OCI-LY1 (cell line): ENCODE measurements at regions not wholly inside any gene's neighbourhood (a gene's known extent, or its start where the extent isn't known, plus 50 kb on each side); places are given as distances from the start of the nearest gene placed in this dataset.

Experiments
- H2AFZ ChIP-seq: fragments of 200-600 bp; sonication (generic), shearing (Covaris generic); 2 replicates; pipeline ENCODE4 v1.6.0; 2014; ENCODE audit warnings: antibody characterized with exemption, mild to moderate bottlenecking, low read length
- H3F3A ChIP-seq: fragments of 200-600 bp; sonication (generic), shearing (Covaris generic); 2 replicates; pipeline ENCODE4 v1.6.0; 2014; ENCODE audit warnings: mild to moderate bottlenecking, antibody characterized with exemption, low read length, moderate library complexity; ENCODE audit not compliant: insufficient read depth
- H3K27ac ChIP-seq: fragments of 200-600 bp; sonication (generic); 2 replicates; pipeline ENCODE4 v1.5.1; 2014; ENCODE audit warnings: low read length, mixed run types, mild to moderate bottlenecking, low read depth; ENCODE audit not compliant: poor library complexity, severe bottlenecking
- H3K27me3 ChIP-seq: fragments of 200-600 bp; sonication (generic); 2 replicates; pipeline ENCODE4 v1.6.0; 2014; ENCODE audit warnings: antibody characterized with exemption, mild to moderate bottlenecking, low read length, moderate library complexity; ENCODE audit not compliant: insufficient read depth
- H3K36me3 ChIP-seq: fragments of 200-600 bp; sonication (generic); 2 replicates; pipeline ENCODE4 v1.6.1; 2014; ENCODE audit warnings: mild to moderate bottlenecking, antibody characterized with exemption, low read length, moderate library complexity, mixed read lengths; ENCODE audit not compliant: insufficient read depth
- H3K4me1 ChIP-seq: fragments of 200-600 bp; sonication (generic); 2 replicates; pipeline ENCODE4 v1.5.1; 2014; ENCODE audit warnings: mild to moderate bottlenecking, low read length, moderate library complexity; ENCODE audit not compliant: insufficient read depth, severe bottlenecking
- H3K4me2 ChIP-seq: fragments of 200-600 bp; sonication (generic), shearing (Covaris generic); 2 replicates; pipeline ENCODE4 v1.6.1; 2014; ENCODE audit warnings: low read length
- H3K4me3 ChIP-seq: fragments of 200-600 bp; sonication (generic); 2 replicates; pipeline ENCODE4 v1.5.1; 2014; ENCODE audit warnings: low read length, low read depth, mild to moderate bottlenecking, mixed read lengths; ENCODE audit not compliant: poor library complexity, severe bottlenecking
- H3K79me2 ChIP-seq: fragments of 200-600 bp; shearing (Covaris generic); 2 replicates; pipeline ENCODE4 v1.6.1; 2016; ENCODE audit warnings: mixed run types, low read length, mixed read lengths; ENCODE audit not compliant: insufficient read depth
- H3K9ac ChIP-seq: fragments of 200-600 bp; sonication (generic), shearing (Covaris generic); 2 replicates; pipeline ENCODE4 v1.6.1; 2014; ENCODE audit warnings: mild to moderate bottlenecking, low read length, mixed read lengths
- H3K9me2 ChIP-seq: fragments of 200-600 bp; sonication (generic), shearing (Covaris generic); 2 replicates; pipeline ENCODE4 v1.6.1; 2014; ENCODE audit warnings: low read depth, mild to moderate bottlenecking, low read length, mixed read lengths
- H3K9me3 ChIP-seq: fragments of 200-600 bp; shearing (Covaris generic); 2 replicates; pipeline ENCODE4 v1.6.1; 2014; ENCODE audit warnings: low read length, mixed read lengths
- H4K20me1 ChIP-seq: fragments of 200-600 bp; sonication (generic), shearing (Covaris generic); 2 replicates; pipeline ENCODE4 v1.6.0; 2016; ENCODE audit warnings: mild to moderate bottlenecking, low read length; ENCODE audit not compliant: insufficient read depth
- CTCF ChIP-seq: fragments of 200-600 bp; sonication (generic), shearing (Covaris generic); IDR thresholded peaks from 2 replicates; pipeline ENCODE4 v1.5.1; 2017; ENCODE audit warnings: mild to moderate bottlenecking, antibody characterized with exemption, low read length, moderate library complexity, mixed read lengths
- EZH2 ChIP-seq: fragments of 200-600 bp; sonication (generic), shearing (Covaris generic); IDR thresholded peaks from 2 replicates; pipeline ENCODE4 v1.8.0; 2017; ENCODE audit warnings: borderline replicate concordance, mixed run types, mild to moderate bottlenecking, antibody characterized with exemption, low read length, moderate library complexity, mixed read lengths

GRCh38 chr2:155840661-155841060 is 491.9 kb downstream of the NR4A2 start:
- Histone ChIP-seq H3K27me3 (no peaks in the 10 kb centered on the region), H2AFZ (no peak overlapping the region), H3K79me2 (no peaks in the 10 kb centered on the region), H3K4me1 (no peaks in the 10 kb centered on the region), H3K27ac (no peak overlapping the region), H3K4me3 (no peak overlapping the region), H3K36me3 (no peaks in the 10 kb centered on the region), H3K9ac (no peak overlapping the region), H3K9me3 (no peaks in the 10 kb centered on the region), H3F3A (no peaks in the 10 kb centered on the region), H4K20me1 (no peaks in the 10 kb centered on the region), H3K4me2 (no peak overlapping the region), H3K9me2 (no peaks in the 10 kb centered on the region)
- no peak for TF ChIP-seq EZH2
- TF ChIP-seq CTCF, result no peak

- Histone ChIP-seq H2AFZ (no peak overlapping the region), H3F3A (no peaks in the 10 kb centered on the region), H3K36me3 (no peaks in the 10 kb centered on the region), H3K4me2 (no peak overlapping the region), H3K9me3 (no peaks in the 10 kb centered on the region), H4K20me1 (no peaks in the 10 kb centered on the region), H3K9ac (no peak overlapping the region), H3K9me2 (no peaks in the 10 kb centered on the region), H3K4me3 (no peak overlapping the region), H3K4me1 (no peaks in the 10 kb centered on the region), H3K27ac (no peak overlapping the region), H3K27me3 (no peaks in the 10 kb centered on the region), H3K79me2 (no peaks in the 10 kb centered on the region)
- TF ChIP-seq EZH2 (no peak), CTCF (no peak)
Observed at GRCh38 chr2:155839991-155840390, 492.5 kb downstream of the NR4A2 start.

- Histone ChIP-seq H4K20me1 (no peaks in the 10 kb centered on the region), H3K9me2 (no peaks in the 10 kb centered on the region), H3K27ac (no peak overlapping the region), H3K9me3 (no peaks in the 10 kb centered on the region), H3K36me3 (no peaks in the 10 kb centered on the region), H3K4me2 (no peak overlapping the region), H3K4me1 (no peaks in the 10 kb centered on the region), H2AFZ (no peak overlapping the region), H3K4me3 (no peak overlapping the region), H3K9ac (no peak overlapping the region), H3K79me2 (no peaks in the 10 kb centered on the region), H3K27me3 (no peaks in the 10 kb centered on the region), H3F3A (no peaks in the 10 kb centered on the region)
- TF ChIP-seq CTCF (no peak), EZH2 (no peak)
Observed at GRCh38 chr2:155839436-155839835, 493.1 kb downstream of the NR4A2 start.
